HG03139 (cell line): ENCODE measurements at regions not wholly inside any gene's neighbourhood (a gene's known extent, or its start where the extent isn't known, plus 50 kb on each side); places are given as distances from the start of the nearest gene placed in this dataset.

ENCODE experiments used
- ATAC-seq: cut with Tn5 transposase; IDR thresholded peaks from one replicate; pipeline ENCODE4 v1.9.1; 2021; ENCODE audit not compliant: unreplicated experiment

- no peak for ATAC-seq
Observed at GRCh38 chr2:80703532-80703931, 399.0 kb upstream of the LRRTM1 start.

- ATAC-seq = no peak
Observed at GRCh38 chr2:80700961-80701360, 396.4 kb upstream of the LRRTM1 start.
